ENCODE measurements at regions not wholly inside any gene's neighbourhood (a gene's known extent, or its start where the extent isn't known, plus 50 kb on each side); places are given as distances from the start of the nearest gene placed in this dataset.
"Not testable (repeated sequence)": the region's sequence is repeated elsewhere in the genome, so short reads cannot be mapped to it uniquely, and the experiment has no call there.

DNA sequence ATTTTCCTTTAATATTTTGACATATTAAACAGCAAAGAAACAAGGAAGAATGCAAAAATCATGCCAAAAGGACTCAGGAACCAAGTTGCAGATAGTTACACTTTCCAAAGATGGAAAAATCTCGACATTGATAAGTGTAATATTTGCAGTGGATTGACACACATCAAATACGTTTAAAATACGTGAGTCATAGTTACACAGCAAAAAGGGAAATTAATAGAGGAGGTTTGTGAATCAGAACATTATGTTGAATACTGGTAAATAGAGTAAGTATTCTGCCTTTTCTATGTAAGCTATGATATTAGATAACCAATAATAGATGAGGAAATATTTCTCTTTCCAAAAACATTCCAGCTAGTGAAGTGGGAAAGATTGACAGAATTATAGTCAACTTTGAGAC, 1761.3 kb upstream of the IGFBP7 start:
- intact Hi-C loops (cut with DNase I): no loop called here
- TF ChIP-seq, protein P1, sequence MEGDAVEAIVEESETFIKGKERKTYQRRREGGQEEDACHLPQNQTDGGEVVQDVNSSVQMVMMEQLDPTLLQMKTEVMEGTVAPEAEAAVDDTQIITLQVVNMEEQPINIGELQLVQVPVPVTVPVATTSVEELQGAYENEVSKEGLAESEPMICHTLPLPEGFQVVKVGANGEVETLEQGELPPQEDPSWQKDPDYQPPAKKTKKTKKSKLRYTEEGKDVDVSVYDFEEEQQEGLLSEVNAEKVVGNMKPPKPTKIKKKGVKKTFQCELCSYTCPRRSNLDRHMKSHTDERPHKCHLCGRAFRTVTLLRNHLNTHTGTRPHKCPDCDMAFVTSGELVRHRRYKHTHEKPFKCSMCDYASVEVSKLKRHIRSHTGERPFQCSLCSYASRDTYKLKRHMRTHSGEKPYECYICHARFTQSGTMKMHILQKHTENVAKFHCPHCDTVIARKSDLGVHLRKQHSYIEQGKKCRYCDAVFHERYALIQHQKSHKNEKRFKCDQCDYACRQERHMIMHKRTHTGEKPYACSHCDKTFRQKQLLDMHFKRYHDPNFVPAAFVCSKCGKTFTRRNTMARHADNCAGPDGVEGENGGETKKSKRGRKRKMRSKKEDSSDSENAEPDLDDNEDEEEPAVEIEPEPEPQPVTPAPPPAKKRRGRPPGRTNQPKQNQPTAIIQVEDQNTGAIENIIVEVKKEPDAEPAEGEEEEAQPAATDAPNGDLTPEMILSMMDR (IDR thresholded peaks at IDR 0.05): no peak
- no peaks in the 10 kb centered on the region for H3K4me1 ChIP-seq
- 63 to 68% methylated on average over 3 of the region's 3 CpGs for WGBS, 2 donors
- FAIRE-seq (no peak), ATAC-seq (no peak), DNase-seq (no peak)
- no peak overlapping the region for H3K27ac ChIP-seq
- H3K36me3 ChIP-seq: no peaks in the 10 kb centered on the region
- H3K4me3 ChIP-seq: no peak overlapping the region
- no peaks in the 10 kb centered on the region for H3K27me3 ChIP-seq
- H3K9me3 ChIP-seq: no peaks in the 10 kb centered on the region

DNA sequence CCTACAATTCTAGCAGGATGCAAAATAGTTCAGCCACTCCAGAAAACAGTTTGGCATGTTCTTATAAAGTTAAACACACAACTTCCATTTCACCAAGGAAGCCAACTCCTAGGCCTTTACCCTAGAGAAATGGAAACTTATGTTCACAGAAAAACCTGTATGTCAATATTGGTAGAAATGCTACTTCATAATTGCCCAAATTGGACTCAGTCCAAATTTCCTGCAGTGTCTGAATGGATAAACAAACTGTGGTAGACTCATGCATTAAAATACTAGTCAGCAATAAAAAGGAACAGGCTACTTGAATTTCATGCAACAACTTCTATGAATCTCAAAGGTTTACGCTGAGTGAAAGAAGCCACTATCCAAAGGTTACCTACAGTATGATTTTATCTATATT, 1738.8 kb upstream of the IGFBP7 start:
- no peaks in the 10 kb centered on the region for H3K27me3 ChIP-seq
- intact Hi-C loops (cut with DNase I): no loop called here
- H3K27ac ChIP-seq: no peak overlapping the region
- no peak overlapping the region for H3K4me3 ChIP-seq
- TF ChIP-seq, protein P1 (IDR thresholded peaks at IDR 0.05): no peak
- no peak for ATAC-seq
- WGBS, 2 donors: 90 to 93% methylated on average over 1 of the region's 1 CpG
- no peak for DNase-seq
- no peaks in the 10 kb centered on the region for H3K4me1 ChIP-seq
- no peaks in the 10 kb centered on the region for H3K36me3 ChIP-seq
- no peaks in the 10 kb centered on the region for H3K9me3 ChIP-seq
- no peak for FAIRE-seq

DNA sequence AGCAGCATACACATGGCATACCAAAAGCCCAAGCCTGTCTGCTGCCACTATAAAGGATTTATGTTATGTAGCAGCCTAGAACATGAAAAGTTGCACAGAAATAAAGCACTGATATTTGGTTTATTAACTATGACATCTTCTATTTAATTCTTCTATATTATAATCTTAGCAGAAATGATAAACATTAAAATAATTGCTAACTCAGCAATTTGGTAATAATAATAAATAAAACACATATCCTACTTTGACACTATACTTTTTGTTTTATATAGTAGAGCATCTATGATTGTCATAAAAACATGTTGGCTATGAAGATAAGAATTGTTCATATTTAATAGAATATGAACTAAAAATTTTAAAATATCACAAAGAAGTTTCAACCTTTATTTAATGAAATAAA, 1733.3 kb upstream of the IGFBP7 start:
- Histone ChIP-seq H3K4me3 (no peak overlapping the region), H3K27ac (no peak overlapping the region), H3K9me3 (no peaks in the 10 kb centered on the region), H3K27me3 (no peaks in the 10 kb centered on the region), H3K4me1 (no peaks in the 10 kb centered on the region), H3K36me3 (no peaks in the 10 kb centered on the region)
- DNase-seq (no peak), ATAC-seq (no peak), FAIRE-seq (peak; percentile 69)
- TF ChIP-seq, protein P1 (IDR thresholded peaks at IDR 0.05): no peak
- intact Hi-C loops (cut with DNase I): no loop called here

DNA sequence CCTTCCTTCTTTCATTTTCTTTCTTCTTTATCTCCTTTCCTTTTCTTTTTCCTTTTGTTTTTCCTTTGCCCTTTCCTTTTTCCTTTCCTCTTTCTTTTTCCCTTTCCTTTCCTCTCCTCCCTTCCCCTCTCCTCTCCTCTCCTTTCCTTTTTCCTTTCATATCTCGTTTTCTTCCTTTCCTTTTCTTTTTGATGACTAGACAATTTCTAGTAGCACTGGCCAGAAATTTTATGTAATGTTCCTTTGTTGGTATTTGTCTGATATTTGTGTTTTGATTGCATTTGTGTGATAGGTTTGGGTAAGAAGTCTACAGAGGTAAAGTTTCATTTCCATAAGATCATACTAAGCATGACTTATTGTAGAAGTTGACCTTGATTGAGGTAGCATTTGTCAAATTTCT, 1722.9 kb upstream of the IGFBP7 start:
- Histone ChIP-seq H3K4me3 (no peak overlapping the region), H3K27ac (no peak overlapping the region), H3K36me3 (no peaks in the 10 kb centered on the region), H3K9me3 (no peaks in the 10 kb centered on the region), H3K4me1 (no peaks in the 10 kb centered on the region), H3K27me3 (no peaks in the 10 kb centered on the region)
- TF ChIP-seq, protein P1 (IDR thresholded peaks at IDR 0.05): no peak
- 35 to 45% methylated on average over 1 of the region's 1 CpG for WGBS, 2 donors
- ATAC-seq (no peak), DNase-seq (no peak), FAIRE-seq (no peak)
- intact Hi-C loops (cut with DNase I): no loop called here

DNA sequence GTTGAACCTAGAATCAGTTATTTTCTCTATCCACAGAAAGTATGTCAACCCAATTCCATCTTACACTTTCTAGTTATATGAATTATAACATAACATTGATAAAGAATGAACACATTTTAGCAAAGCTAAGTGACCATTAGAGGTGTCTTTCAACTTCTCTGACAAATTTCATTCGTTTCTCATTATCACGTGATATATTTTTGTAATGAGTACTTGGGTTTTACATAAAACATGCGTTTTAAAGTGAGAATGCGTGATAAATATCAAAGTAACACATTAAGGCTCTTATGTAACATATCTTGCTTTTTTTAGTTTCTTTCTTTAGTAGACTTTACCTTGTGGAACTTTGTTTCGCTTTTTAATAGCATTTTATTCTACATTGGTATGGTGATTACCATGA, 1715.1 kb upstream of the IGFBP7 start:
- Histone ChIP-seq H3K4me3 (no peak overlapping the region), H3K27me3 (no peaks in the 10 kb centered on the region), H3K36me3 (no peaks in the 10 kb centered on the region), H3K4me1 (no peaks in the 10 kb centered on the region), H3K27ac (no peak overlapping the region), H3K9me3 (no peaks in the 10 kb centered on the region)
- TF ChIP-seq, protein P1 (IDR thresholded peaks at IDR 0.05): no peak
- 74 to 85% methylated on average over 5 of the region's 5 CpGs for WGBS, 2 donors
- ATAC-seq (no peak), DNase-seq (no peak), FAIRE-seq (no peak)
- intact Hi-C loops (cut with DNase I): no loop called here

DNA sequence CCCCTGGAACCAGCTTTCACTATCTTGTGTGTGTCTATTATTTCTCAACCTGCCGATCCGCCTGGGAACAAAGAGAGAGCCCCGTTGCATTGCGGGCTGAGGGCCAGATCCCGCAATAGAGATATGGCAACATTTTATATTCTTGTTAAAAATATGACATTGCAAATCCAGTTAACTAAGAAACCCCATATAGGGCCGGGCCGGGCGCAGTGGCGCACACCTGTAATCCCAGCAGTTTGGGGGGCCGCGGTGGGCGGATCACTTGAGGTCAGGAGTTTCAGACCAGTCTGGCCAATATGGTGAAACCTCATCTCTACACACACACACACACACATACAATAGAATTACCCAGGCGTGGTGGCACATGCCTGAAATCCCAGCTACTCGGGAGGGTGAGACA, 1708.4 kb upstream of the IGFBP7 start:
- H3K36me3 ChIP-seq; H3K4me1 ChIP-seq; FAIRE-seq; intact Hi-C loops (cut with DNase I); ATAC-seq; H3K9me3 ChIP-seq; H3K4me3 ChIP-seq; H3K27me3 ChIP-seq; H3K27ac ChIP-seq: not testable (repeated sequence)
- 88 to 95% methylated on average over 14 of the region's 14 CpGs for WGBS, 2 donors
- peak in 1 of 6 donors; percentile 20 for DNase-seq

Data from pancreas (tissue), 10 donors.